ENCODE measurements at regions not wholly inside any gene's neighbourhood (a gene's known extent, or its start where the extent isn't known, plus 50 kb on each side); places are given as distances from the start of the nearest gene placed in this dataset.

GRCh38 chr16:6970171-6970857, 362.3 kb upstream of the RBFOX1 start:
- Histone ChIP-seq H3K79me2 (ENCODE audit: control insufficient read depth, low read length) (no peaks in the 10 kb centered on the region), H3K9me2 (replicated peaks; ENCODE audit: control insufficient read depth, low read length) (no peaks in the 10 kb centered on the region), H3K36me3 (ENCODE audit: control insufficient read depth, low read length) (no peaks in the 10 kb centered on the region), H3F3A (ENCODE audit: control insufficient read depth, insufficient read depth) (no peaks in the 10 kb centered on the region), H3K4me3 (ENCODE audit: low read length) (no peak overlapping the region), H3K27ac (ENCODE audit: low read depth, low read length) (no peak overlapping the region), H4K20me1 (ENCODE audit: control insufficient read depth, insufficient read depth, low read depth, low read length) (no peaks in the 10 kb centered on the region), H3K27me3 (ENCODE audit: control insufficient read depth, low read length) (no peaks in the 10 kb centered on the region), H3K9me3 (ENCODE audit: control insufficient read depth, insufficient read depth, low read length) (no peaks in the 10 kb centered on the region; the same call in 1 of the 2 replicates), H3K4me1 (ENCODE audit: control insufficient read depth, low read length) (no peaks in the 10 kb centered on the region), H3K4me2 (ENCODE audit: low read length) (no peak overlapping the region)
- no peak for TF ChIP-seq EZH2phosphoT487 (IDR thresholded peaks at IDR 0.05; ENCODE audit: borderline replicate concordance, low read length)
- TF ChIP-seq CTCF (IDR thresholded peaks at IDR 0.05; ENCODE audit: low read depth, low read length, poor library complexity, severe bottlenecking): no peak

- no peaks in the 10 kb centered on the region for H3K79me2 ChIP-seq (ENCODE audit: control insufficient read depth, low read length)
- H3K4me2 ChIP-seq (ENCODE audit: low read length): no peak overlapping the region
- no peak overlapping the region for H3K27ac ChIP-seq (ENCODE audit: low read depth, low read length)
- no peaks in the 10 kb centered on the region for H3K4me1 ChIP-seq (ENCODE audit: control insufficient read depth, low read length)
- no peak overlapping the region for H3K4me3 ChIP-seq (ENCODE audit: low read length)
- no peaks in the 10 kb centered on the region for H3K27me3 ChIP-seq (ENCODE audit: control insufficient read depth, low read length)
- H3K9me2 ChIP-seq (replicated peaks; ENCODE audit: control insufficient read depth, low read length): no peaks in the 10 kb centered on the region
- TF ChIP-seq EZH2phosphoT487 (IDR thresholded peaks at IDR 0.05; ENCODE audit: borderline replicate concordance, low read length) (no peak), CTCF (IDR thresholded peaks at IDR 0.05; ENCODE audit: low read depth, low read length, poor library complexity, severe bottlenecking) (no peak)
- no peaks in the 10 kb centered on the region for H3K36me3 ChIP-seq (ENCODE audit: control insufficient read depth, low read length)
- no peaks in the 10 kb centered on the region for H4K20me1 ChIP-seq (ENCODE audit: control insufficient read depth, insufficient read depth, low read depth, low read length)
- H3K9me3 ChIP-seq (ENCODE audit: control insufficient read depth, insufficient read depth, low read length): no peaks in the 10 kb centered on the region; the same call in 1 of the 2 replicates
- H3F3A ChIP-seq (ENCODE audit: control insufficient read depth, insufficient read depth): no peaks in the 10 kb centered on the region
Observed at GRCh38 chr16:6969594-6969993, 363.1 kb upstream of the RBFOX1 start.

GRCh38 chr16:6967796-6968320, 364.8 kb upstream of the RBFOX1 start:
- Histone ChIP-seq H3K9me3 (ENCODE audit: control insufficient read depth, insufficient read depth, low read length) (no peaks in the 10 kb centered on the region; the same call in 1 of the 2 replicates), H3K27ac (ENCODE audit: low read depth, low read length) (no peak overlapping the region), H3K79me2 (ENCODE audit: control insufficient read depth, low read length) (no peaks in the 10 kb centered on the region), H3K36me3 (ENCODE audit: control insufficient read depth, low read length) (no peaks in the 10 kb centered on the region), H3F3A (ENCODE audit: control insufficient read depth, insufficient read depth) (no peaks in the 10 kb centered on the region), H4K20me1 (ENCODE audit: control insufficient read depth, insufficient read depth, low read depth, low read length) (no peaks in the 10 kb centered on the region), H3K4me2 (ENCODE audit: low read length) (no peak overlapping the region), H3K27me3 (ENCODE audit: control insufficient read depth, low read length) (no peaks in the 10 kb centered on the region), H3K9me2 (replicated peaks; ENCODE audit: control insufficient read depth, low read length) (no peaks in the 10 kb centered on the region), H3K4me3 (ENCODE audit: low read length) (no peak overlapping the region), H3K4me1 (ENCODE audit: control insufficient read depth, low read length) (no peaks in the 10 kb centered on the region)
- TF ChIP-seq CTCF (IDR thresholded peaks at IDR 0.05; ENCODE audit: low read depth, low read length, poor library complexity, severe bottlenecking) (no peak), EZH2phosphoT487 (IDR thresholded peaks at IDR 0.05; ENCODE audit: borderline replicate concordance, low read length) (no peak)
